BLaER1 (cell line): ENCODE measurements at regions not wholly inside any gene's neighbourhood (a gene's known extent, or its start where the extent isn't known, plus 50 kb on each side); places are given as distances from the start of the nearest gene placed in this dataset.

Experiments used
- H3K27ac ChIP-seq: shearing (Covaris generic); formaldehyde crosslinking; 2 replicates; pipeline ENCODE4 v1.8.1; 2022
- H3K27me3 ChIP-seq: shearing (Covaris generic); formaldehyde crosslinking; 2 replicates; pipeline ENCODE4 v1.8.1; 2022
- H3K36me3 ChIP-seq: shearing (Covaris generic); formaldehyde crosslinking; 2 replicates; pipeline ENCODE4 v1.8.1; 2022
- H3K4me1 ChIP-seq: shearing (Covaris generic); formaldehyde crosslinking; 2 replicates; pipeline ENCODE4 v1.8.1; 2022
- H3K4me2 ChIP-seq: shearing (Covaris generic); formaldehyde crosslinking; 2 replicates; pipeline ENCODE4 v1.8.1; 2022
- H3K4me3 ChIP-seq: shearing (Covaris generic); formaldehyde crosslinking; 2 replicates; pipeline ENCODE4 v1.8.1; 2022
- H3K9ac ChIP-seq: shearing (Covaris generic); formaldehyde crosslinking; 2 replicates; pipeline ENCODE4 v1.8.1; 2022
- H3K9me3 ChIP-seq: shearing (Covaris generic); formaldehyde crosslinking; 2 replicates; pipeline ENCODE4 v1.8.1; 2022
- H4K20me1 ChIP-seq: shearing (Covaris generic); formaldehyde crosslinking; 2 replicates; pipeline ENCODE4 v1.8.1; 2022
- Cebpa-rat ChIP-seq: shearing (Covaris generic); IDR thresholded peaks from 2 replicates; pipeline ENCODE4 v1.8.1; 2022

DNA sequence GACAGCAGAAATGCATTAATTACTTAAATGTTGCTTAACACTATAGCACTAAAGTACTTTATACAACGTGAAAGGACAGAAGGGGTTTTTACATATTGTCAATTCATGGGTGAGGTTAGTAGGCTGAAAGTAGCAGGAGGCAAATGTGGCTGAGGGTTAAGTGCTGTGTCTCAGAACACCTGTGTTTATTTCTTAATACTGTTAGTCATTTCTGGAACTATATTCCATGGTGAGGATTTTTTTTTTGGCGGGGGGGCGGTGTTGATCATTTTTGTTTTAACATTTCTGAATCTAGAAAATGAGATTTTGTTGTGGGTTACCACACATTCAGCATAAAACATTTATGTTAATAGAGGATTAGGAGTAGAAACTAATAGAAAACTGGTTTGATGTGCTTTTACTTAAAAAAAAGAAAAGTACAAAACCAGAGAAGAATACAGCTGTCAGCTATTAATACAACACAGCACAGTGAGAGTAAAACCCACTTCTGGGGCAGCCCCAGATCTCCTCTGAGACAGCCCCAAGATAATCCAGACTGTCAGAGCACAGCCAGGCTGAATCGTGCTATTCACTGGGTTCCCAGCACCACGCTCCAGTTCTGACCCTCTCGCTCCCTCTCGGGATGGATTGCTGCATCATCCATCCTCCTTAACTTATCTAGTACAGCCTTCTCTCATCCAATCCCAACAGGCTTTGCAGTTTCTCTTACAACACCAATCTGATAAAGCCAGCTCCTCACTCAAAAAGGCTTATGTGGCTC lies 307.7 kb downstream of the TUSC7 start:
- Histone ChIP-seq H3K4me1 (peaks cover 28% of the 10 kb centered on the region), H3K36me3 (no peaks in the 10 kb centered on the region), H3K9ac (no peak overlapping the region), H4K20me1 (no peaks in the 10 kb centered on the region), H3K4me2 (no peak overlapping the region), H3K27ac (no peak overlapping the region), H3K4me3 (no peak overlapping the region), H3K9me3 (no peaks in the 10 kb centered on the region), H3K27me3 (no peaks in the 10 kb centered on the region)
- no peak for TF ChIP-seq Cebpa-rat

DNA sequence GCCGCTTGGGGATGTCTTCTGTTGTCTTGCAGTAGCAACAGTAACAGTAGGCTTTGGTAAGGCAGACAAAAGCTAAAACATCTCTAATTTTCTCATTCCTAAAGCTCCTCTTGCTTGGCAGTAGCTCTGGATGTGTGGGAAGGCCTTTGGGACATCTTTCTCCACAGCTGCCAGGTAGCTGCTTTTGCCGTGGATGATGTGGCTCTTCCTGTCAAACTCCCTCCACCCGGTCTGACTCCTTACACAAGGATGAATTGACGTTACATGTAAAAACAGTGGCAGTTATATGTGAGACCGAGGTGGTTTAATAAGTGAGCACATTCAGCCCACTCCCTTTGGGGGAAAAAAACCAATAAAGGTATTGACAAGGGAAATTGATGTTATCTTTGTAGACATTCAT lies 309.1 kb downstream of the TUSC7 start:
- H3K9ac ChIP-seq = no peak overlapping the region
- no peaks in the 10 kb centered on the region for H3K27me3 ChIP-seq
- no peak overlapping the region for H3K27ac ChIP-seq
- no peaks in the 10 kb centered on the region for H4K20me1 ChIP-seq
- peak overlapping the region; percentile 47; the same call in 1 of the 2 replicates for H3K4me2 ChIP-seq
- no peaks in the 10 kb centered on the region for H3K36me3 ChIP-seq
- no peak overlapping the region for H3K4me3 ChIP-seq
- H3K4me1 ChIP-seq = peaks cover 27% of the 10 kb centered on the region
- no peaks in the 10 kb centered on the region for H3K9me3 ChIP-seq
- TF ChIP-seq Cebpa-rat = no peak

DNA sequence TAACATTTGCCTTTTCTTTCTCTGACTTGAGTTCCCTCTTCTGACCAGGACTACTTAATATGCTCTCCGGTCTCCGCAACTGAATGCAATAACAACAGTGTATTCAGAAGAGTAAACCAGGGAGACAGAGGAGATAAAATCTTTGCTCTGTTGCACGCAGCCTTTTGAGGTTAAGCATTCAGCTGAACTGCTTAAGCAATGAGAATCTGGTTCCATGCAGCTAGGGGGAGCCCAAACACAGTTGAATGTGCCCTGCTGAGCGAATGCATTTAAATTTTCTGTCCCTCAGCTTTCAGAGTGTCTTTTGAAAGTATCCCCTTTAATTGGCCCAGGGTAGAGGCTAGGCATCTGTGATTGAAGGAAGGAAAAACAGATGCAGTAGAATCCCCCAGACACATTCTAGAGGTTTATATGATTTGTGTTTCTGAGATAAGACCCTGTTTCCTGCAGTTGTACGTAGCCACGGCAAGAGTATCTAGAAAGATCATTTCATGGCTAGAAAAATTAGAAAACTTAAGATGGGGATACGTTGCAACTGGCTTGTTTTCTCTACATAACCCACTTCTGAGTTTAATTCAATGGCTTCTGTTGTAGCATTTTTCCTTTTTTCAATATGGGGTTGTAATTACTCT lies 309.6 kb downstream of the TUSC7 start:
- no peak overlapping the region for H3K27ac ChIP-seq
- H3K4me1 ChIP-seq = peaks cover 27% of the 10 kb centered on the region
- H4K20me1 ChIP-seq = no peaks in the 10 kb centered on the region
- H3K4me3 ChIP-seq = no peak overlapping the region
- H3K4me2 ChIP-seq = peak overlapping the region; percentile 47
- TF ChIP-seq Cebpa-rat = no peak
- no peaks in the 10 kb centered on the region for H3K9me3 ChIP-seq
- no peak overlapping the region for H3K9ac ChIP-seq
- no peaks in the 10 kb centered on the region for H3K36me3 ChIP-seq
- H3K27me3 ChIP-seq = no peaks in the 10 kb centered on the region

DNA sequence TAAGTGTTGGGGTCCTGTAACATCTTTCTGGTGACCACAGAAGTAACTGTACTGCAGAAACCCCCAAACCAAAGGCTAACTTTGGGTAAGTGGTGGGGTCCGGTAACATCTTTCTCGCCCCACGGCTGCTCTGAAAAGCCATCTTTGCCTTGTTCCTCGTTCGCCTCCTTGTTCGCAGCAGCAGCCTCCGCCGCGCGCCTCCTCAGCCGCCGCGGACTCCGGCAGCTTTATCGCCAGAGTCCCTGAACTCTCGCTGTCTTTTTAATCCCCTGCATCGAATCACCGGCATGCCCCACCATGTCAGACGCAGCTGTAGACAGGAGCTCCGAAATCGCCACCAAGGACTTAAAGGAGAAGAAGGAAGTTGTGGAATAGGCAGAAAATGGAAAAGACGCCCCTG lies 316.8 kb downstream of the TUSC7 start:
- no peak overlapping the region for H3K4me3 ChIP-seq
- H3K4me2 ChIP-seq = no peak overlapping the region
- no peak overlapping the region for H3K9ac ChIP-seq
- no peak overlapping the region for H3K27ac ChIP-seq
- no peaks in the 10 kb centered on the region for H3K4me1 ChIP-seq
- no peaks in the 10 kb centered on the region for H3K36me3 ChIP-seq
- H3K9me3 ChIP-seq = 0 out of 2 replicates have a peak, but pooled peaks cover 10% of the 10 kb centered on the region
- no peak for TF ChIP-seq Cebpa-rat
- no peaks in the 10 kb centered on the region for H4K20me1 ChIP-seq
- H3K27me3 ChIP-seq = no peaks in the 10 kb centered on the region

DNA sequence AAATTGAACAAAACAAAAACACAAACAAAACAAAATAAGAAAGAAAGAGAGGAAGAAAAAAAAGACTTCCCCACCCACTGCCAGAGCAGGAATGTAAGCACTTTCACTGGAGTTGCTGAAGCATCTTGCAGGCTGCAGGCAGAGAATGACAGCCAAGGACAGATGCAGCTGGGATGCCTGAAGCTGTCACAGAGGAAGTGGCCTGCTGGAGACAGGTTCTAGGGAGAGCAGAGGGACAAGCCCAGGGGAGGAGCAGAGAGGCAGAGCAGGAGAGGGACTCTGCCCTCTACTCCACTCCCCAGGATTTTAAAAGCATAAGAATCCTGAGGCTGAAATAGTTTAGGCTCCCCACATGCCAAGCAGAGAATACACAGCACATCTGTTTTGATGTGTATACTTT lies 326.2 kb downstream of the TUSC7 start:
- Histone ChIP-seq H4K20me1 (no peaks in the 10 kb centered on the region), H3K9ac (no peak overlapping the region), H3K4me3 (no peak overlapping the region), H3K4me1 (peaks cover 14% of the 10 kb centered on the region; the same call in 1 of the 2 replicates), H3K9me3 (peaks cover 26% of the 10 kb centered on the region), H3K36me3 (no peaks in the 10 kb centered on the region), H3K4me2 (no peak overlapping the region), H3K27ac (no peak overlapping the region), H3K27me3 (no peaks in the 10 kb centered on the region)
- TF ChIP-seq Cebpa-rat = no peak

DNA sequence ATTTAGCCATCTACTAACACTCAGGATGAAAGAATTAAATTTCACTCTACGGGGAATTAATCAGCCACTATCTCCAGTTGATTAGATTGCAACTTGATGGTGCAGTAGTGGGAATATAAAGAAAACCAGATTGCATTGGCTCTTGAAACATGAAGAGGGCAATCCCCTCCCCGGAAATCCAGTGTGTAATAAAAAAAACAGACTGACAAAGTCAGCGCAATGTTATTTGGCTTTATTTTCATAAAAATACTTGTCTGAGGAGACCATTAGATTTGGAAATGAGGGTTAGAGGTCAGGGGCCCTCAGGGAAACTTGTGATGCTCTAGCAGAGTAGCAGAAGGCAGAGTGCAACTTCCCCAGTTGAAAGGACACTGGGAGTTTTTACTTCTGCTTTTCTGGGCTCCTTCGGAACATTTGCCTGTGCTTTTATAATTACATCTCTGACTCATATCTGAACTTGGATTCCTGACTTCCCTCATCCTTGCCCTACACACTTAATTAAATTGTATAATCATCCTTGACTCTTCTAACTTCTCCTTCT lies 326.8 kb downstream of the TUSC7 start:
- H3K36me3 ChIP-seq = no peaks in the 10 kb centered on the region
- H3K27me3 ChIP-seq = no peaks in the 10 kb centered on the region
- H3K4me3 ChIP-seq = no peak overlapping the region
- no peak overlapping the region for H3K9ac ChIP-seq
- peaks cover 23% of the 10 kb centered on the region for H3K9me3 ChIP-seq
- H3K27ac ChIP-seq = no peak overlapping the region
- no peak for TF ChIP-seq Cebpa-rat
- no peak overlapping the region for H3K4me2 ChIP-seq
- peaks cover 14% of the 10 kb centered on the region; the same call in 1 of the 2 replicates for H3K4me1 ChIP-seq
- no peaks in the 10 kb centered on the region for H4K20me1 ChIP-seq

DNA sequence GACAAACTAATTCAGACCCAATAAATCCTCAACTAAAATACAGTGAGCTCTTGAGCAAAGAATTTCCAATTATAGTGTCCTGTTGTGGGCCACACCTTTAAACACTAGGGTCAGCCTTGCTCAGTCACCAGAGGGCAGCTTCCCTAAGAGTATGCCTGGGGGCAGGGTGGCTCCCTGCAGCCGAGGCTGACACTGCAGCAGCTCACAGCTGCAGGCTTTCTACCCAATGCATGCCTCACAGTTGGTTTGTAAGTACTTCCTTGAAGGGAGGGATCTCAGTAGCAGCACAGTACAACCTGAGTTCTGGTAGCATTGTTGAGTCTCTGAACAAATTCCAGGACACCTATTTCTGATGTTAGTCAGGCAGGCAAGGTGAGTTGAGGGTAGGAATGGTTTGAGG lies 335.6 kb downstream of the TUSC7 start:
- Histone ChIP-seq H3K4me3 (no peak overlapping the region), H3K27ac (no peak overlapping the region), H3K27me3 (no peaks in the 10 kb centered on the region), H4K20me1 (no peaks in the 10 kb centered on the region), H3K9ac (no peak overlapping the region), H3K4me1 (no peaks in the 10 kb centered on the region), H3K9me3 (peaks cover 5% of the 10 kb centered on the region; the same call in 1 of the 2 replicates), H3K4me2 (no peak overlapping the region), H3K36me3 (no peaks in the 10 kb centered on the region)
- no peak for TF ChIP-seq Cebpa-rat

DNA sequence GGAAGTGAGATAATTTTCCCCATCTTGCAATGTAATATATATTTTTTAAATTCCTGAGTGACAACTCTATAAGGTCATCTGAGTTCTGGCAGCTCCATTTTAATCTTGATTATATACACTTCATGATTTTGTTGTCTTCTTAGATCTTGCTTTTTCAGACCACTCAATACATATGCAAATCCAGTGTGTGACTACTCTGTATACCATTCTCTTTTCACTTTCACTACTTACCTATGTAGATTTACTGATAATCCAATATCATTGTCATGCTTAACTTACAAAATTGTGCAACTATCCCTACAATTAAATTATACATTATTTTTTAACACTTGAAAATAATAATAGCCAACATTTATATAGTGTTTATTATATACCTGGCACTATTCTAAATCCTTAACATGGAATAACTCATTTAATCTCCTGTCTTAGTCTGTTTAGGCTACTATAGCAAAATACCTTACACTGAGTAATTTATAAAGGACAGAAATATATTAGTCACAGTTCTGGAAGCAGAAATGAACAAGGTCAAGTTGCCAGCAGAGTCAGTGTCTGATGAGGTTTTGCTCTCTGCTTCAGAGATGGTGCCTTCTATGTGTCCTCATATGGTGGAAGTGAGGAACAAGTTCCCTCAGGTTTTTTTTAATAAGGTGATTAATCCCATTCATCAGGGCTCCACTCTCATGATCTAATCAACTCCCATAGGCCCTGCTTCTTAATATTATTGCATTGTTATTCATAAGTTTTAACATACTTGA lies 338.5 kb downstream of the TUSC7 start:
- H3K4me1 ChIP-seq = no peaks in the 10 kb centered on the region
- H3K27me3 ChIP-seq = no peaks in the 10 kb centered on the region
- no peak for TF ChIP-seq Cebpa-rat

DNA sequence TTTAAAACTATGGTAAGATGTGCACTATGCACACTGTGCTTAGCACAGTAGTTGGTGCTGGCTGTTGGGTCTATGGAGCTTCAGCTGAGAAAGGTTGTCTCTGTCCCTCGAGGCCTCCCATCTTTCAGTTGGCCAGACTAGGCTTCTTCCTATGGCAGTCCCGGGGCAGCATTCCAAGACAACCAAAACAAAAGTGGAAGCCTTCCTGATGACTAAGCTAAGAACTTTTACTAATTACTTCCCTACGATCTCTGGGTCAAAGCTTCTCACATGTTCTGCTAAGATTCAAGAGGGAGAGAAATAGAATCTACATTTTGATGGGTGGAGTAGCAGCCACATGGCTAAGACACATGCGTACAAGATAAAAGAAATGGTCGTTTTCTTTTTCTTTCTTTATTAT lies 342.8 kb downstream of the TUSC7 start:
- H3K27ac ChIP-seq = no peak overlapping the region
- H3K4me1 ChIP-seq = peaks cover 7% of the 10 kb centered on the region
- H3K9me3 ChIP-seq = peaks cover 5% of the 10 kb centered on the region; the same call in 1 of the 2 replicates
- no peak for TF ChIP-seq Cebpa-rat
- no peak overlapping the region for H3K4me2 ChIP-seq
- no peaks in the 10 kb centered on the region for H4K20me1 ChIP-seq
- no peaks in the 10 kb centered on the region for H3K36me3 ChIP-seq
- H3K9ac ChIP-seq = no peak overlapping the region
- no peaks in the 10 kb centered on the region for H3K27me3 ChIP-seq
- H3K4me3 ChIP-seq = no peak overlapping the region

More for the DNA sequence above, 338.5 kb downstream of the TUSC7 start:
- Histone ChIP-seq H3K9ac (no peak overlapping the region), H3K4me2 (no peak overlapping the region), H4K20me1 (no peaks in the 10 kb centered on the region), H3K36me3 (no peaks in the 10 kb centered on the region), H3K27ac (no peak overlapping the region), H3K4me3 (no peak overlapping the region), H3K9me3 (peaks cover 5% of the 10 kb centered on the region; the same call in 1 of the 2 replicates)
